HL-60 (cell line): ENCODE measurements at regions not wholly inside any gene's neighbourhood (a gene's known extent, or its start where the extent isn't known, plus 50 kb on each side); places are given as distances from the start of the nearest gene placed in this dataset.

Experiments used
- DNase-seq, 2 experiments: peaks; one replicate each; pipeline ENCODE4 v3.0.0-alpha.2; 2010 to 2020; ENCODE audit warnings: low read depth in 1 of 2, low spot score in 1 of 2
- H3K27ac ChIP-seq: fragments of 250-450 bp; sonication (Bioruptor Pico); replicated peaks from 2 replicates; pipeline ENCODE4 v1.5.1; 2020; ENCODE audit warnings: mild to moderate bottlenecking, moderate library complexity
- H3K27me3 ChIP-seq: fragments of 250-450 bp; sonication (Bioruptor Pico); 2 replicates; pipeline ENCODE4 v1.5.1; 2021; ENCODE audit warnings: mild to moderate bottlenecking, moderate library complexity; ENCODE audit not compliant: insufficient read depth, poor library complexity, severe bottlenecking
- H3K4me3 ChIP-seq: replicated peaks from 2 replicates; pipeline ENCODE4 v1.5.1; 2011; ENCODE audit warnings: mild to moderate bottlenecking, control low read depth, low read length; ENCODE audit not compliant: insufficient read depth
- GABPA ChIP-seq: IDR thresholded peaks from 2 replicates; pipeline ENCODE4 v1.6.1; 2012; ENCODE audit warnings: low read depth
- POLR2AphosphoS5 ChIP-seq: IDR thresholded peaks from 2 replicates; pipeline ENCODE4 v1.6.1; 2012; ENCODE audit warnings: low read depth
- SPI1 ChIP-seq: IDR thresholded peaks from 2 replicates; pipeline ENCODE4 v1.6.1; 2012; ENCODE audit warnings: low read depth, mild to moderate bottlenecking, borderline replicate concordance
- TF ChIP-seq, protein P1 (sequence below): IDR thresholded peaks from one replicate; pipeline ENCODE4 v1.5.1; 2011; ENCODE audit warnings: low read length, control low read depth, inconsistent platforms; ENCODE audit not compliant: insufficient read depth
- TF ChIP-seq, protein P2 (sequence below): IDR thresholded peaks from 2 replicates; pipeline ENCODE4 v1.6.1; 2012; ENCODE audit warnings: low read depth; ENCODE audit not compliant: insufficient replicate concordance

- no peak overlapping the region for H3K4me3 ChIP-seq
- H3K27ac ChIP-seq = no peak overlapping the region
- TF ChIP-seq, protein P1, sequence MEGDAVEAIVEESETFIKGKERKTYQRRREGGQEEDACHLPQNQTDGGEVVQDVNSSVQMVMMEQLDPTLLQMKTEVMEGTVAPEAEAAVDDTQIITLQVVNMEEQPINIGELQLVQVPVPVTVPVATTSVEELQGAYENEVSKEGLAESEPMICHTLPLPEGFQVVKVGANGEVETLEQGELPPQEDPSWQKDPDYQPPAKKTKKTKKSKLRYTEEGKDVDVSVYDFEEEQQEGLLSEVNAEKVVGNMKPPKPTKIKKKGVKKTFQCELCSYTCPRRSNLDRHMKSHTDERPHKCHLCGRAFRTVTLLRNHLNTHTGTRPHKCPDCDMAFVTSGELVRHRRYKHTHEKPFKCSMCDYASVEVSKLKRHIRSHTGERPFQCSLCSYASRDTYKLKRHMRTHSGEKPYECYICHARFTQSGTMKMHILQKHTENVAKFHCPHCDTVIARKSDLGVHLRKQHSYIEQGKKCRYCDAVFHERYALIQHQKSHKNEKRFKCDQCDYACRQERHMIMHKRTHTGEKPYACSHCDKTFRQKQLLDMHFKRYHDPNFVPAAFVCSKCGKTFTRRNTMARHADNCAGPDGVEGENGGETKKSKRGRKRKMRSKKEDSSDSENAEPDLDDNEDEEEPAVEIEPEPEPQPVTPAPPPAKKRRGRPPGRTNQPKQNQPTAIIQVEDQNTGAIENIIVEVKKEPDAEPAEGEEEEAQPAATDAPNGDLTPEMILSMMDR = no peak
- TF ChIP-seq, protein P2, sequence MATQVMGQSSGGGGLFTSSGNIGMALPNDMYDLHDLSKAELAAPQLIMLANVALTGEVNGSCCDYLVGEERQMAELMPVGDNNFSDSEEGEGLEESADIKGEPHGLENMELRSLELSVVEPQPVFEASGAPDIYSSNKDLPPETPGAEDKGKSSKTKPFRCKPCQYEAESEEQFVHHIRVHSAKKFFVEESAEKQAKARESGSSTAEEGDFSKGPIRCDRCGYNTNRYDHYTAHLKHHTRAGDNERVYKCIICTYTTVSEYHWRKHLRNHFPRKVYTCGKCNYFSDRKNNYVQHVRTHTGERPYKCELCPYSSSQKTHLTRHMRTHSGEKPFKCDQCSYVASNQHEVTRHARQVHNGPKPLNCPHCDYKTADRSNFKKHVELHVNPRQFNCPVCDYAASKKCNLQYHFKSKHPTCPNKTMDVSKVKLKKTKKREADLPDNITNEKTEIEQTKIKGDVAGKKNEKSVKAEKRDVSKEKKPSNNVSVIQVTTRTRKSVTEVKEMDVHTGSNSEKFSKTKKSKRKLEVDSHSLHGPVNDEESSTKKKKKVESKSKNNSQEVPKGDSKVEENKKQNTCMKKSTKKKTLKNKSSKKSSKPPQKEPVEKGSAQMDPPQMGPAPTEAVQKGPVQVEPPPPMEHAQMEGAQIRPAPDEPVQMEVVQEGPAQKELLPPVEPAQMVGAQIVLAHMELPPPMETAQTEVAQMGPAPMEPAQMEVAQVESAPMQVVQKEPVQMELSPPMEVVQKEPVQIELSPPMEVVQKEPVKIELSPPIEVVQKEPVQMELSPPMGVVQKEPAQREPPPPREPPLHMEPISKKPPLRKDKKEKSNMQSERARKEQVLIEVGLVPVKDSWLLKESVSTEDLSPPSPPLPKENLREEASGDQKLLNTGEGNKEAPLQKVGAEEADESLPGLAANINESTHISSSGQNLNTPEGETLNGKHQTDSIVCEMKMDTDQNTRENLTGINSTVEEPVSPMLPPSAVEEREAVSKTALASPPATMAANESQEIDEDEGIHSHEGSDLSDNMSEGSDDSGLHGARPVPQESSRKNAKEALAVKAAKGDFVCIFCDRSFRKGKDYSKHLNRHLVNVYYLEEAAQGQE = no peak
- TF ChIP-seq GABPA = no peak
- no peak for TF ChIP-seq SPI1
- TF ChIP-seq POLR2AphosphoS5 = no peak
- DNase-seq = no peak
- no peaks in the 10 kb centered on the region for H3K27me3 ChIP-seq
Observed at GRCh38 chr14:87829543-87829942, 163.4 kb downstream of the GALC start.

DNA sequence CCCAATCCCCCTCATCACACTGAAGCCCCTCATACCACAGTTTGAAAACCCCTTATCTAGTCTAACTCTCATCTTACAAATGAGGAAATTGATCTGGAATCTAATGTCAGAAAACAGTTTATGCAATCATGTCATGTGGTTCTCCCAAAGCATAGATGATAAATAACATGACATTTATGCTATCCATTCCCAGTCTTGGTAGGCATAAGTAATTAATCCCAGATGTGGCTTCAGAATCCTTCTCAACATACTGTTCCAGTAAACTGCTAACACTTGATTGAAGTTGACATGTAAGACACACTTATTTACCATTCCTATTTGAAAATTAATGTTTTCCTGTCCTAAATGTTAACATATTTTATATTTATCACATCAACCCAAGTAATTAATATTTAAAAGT lies 168.7 kb downstream of the GALC start:
- Histone ChIP-seq H3K4me3 (no peak overlapping the region), H3K27ac (no peak overlapping the region), H3K27me3 (no peaks in the 10 kb centered on the region)
- no peak for DNase-seq
- TF ChIP-seq, protein P1 = no peak
- TF ChIP-seq, protein P2 = no peak
- TF ChIP-seq SPI1 (no peak), GABPA (no peak)

DNA sequence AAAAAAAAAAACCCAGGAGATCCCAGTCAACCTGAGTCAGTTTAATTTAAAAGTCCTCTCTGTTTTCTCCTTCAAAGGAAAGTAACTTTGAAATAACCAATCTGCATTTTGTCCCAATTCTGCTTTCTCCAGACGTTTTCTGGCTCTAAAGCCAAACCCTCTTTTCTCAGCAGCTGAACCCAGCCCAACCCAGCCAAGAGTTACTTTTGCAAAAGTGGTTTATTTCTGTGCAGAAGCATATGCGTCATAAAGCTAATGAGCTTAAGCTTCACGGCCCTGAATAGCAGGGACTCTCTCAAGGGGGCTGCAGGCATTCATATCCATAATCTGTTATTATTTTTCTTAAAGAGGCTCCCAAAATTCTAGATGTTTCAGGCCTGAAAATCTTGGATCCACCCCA lies 176.6 kb downstream of the GALC start:
- DNase-seq = no peak
- TF ChIP-seq, protein P2 = no peak
- TF ChIP-seq, protein P1 = no peak
- no peak for TF ChIP-seq GABPA
- TF ChIP-seq SPI1 = no peak
- TF ChIP-seq POLR2AphosphoS5 = no peak
- H3K27ac ChIP-seq = no peak overlapping the region
- no peak overlapping the region for H3K4me3 ChIP-seq
- H3K27me3 ChIP-seq = no peaks in the 10 kb centered on the region
